ENCODE measurements at regions not wholly inside any gene's neighbourhood (a gene's known extent, or its start where the extent isn't known, plus 50 kb on each side); places are given as distances from the start of the nearest gene placed in this dataset.

- no peak for DNase-seq
Measured at GRCh38 chr16:7090628-7091115, 242.0 kb upstream of the RBFOX1 start.

DNA sequence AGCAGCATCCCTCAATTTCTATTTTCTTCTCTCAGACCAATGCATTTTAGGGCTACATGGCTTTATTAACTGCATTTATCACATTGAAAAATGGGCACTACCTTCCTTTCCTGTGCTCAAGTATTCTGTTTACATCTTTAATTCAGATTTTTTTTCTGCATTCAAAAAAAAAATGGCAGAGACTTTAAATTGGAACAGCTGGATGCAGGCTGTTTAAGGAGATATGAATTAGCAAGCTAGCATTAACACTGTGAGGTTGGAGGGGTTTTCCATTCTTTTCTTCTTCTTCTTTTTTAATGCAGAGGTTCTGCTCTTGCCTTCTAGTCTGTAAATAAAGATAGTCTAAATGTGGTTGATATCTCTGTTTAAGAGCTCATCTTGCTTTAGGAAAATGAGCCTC, 242.9 kb upstream of the RBFOX1 start:
- no peak for DNase-seq

DNA sequence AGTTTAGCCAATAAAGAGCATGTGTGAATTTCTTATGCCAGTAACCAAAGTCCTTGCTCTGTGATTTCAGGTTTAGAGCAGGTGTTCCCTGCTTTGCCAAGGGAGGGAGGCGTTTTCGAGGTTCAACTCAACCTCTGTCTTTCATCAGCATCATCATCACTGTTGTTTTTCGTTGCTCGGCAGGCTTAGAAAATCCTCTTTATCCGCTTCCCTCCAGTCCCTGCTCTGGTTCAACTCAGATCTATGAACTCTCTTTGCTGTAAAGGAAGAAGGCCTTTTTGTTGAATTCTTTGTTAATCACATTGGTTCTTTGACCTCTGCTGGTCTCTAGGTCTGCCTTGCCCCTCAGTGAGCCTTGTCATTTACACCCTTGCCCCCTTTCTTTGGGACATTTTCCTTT, 243.9 kb upstream of the RBFOX1 start:
- no peak for DNase-seq

DNA sequence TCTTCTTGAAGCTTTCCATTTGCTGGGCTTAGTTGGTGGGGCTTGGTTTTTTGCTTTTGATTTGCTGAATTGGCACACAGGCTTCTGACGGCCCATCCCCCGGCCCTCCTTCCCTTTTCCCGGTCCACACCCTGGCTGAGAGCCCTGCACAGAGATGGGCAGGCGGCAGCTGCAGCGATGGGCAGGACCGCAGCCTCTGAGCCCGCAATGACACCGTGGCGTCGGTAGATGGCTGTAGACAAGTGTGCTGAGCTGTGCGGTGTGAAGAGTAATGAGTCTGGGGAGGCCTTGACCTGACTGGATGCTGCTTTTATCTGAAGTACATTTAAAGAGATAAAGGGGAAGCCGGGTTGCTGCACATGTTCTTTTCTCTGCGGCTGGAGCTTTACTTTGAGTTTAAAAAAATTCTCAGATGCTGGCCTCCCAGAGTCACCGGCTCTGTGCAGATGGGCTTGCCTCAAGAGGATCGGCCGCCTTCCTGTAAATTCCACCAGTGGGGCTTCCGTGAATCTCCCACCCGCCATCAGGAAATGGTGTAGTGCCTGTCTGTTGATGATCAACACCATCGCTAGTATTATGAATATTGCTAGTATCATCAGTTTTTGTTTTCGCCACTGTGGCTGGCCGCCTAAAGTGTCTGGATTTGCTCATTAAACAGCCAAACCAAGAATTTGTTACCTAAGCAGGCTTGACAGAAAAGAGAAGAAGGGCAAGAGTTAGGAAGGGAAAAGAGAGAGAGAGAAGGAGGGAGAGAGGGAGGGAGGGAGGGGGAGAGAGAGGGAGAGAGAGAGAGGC, 245.6 kb upstream of the RBFOX1 start:
- no peak for DNase-seq

- no peak for DNase-seq
Measured at GRCh38 chr16:7085776-7086175, 246.9 kb upstream of the RBFOX1 start.

DNA sequence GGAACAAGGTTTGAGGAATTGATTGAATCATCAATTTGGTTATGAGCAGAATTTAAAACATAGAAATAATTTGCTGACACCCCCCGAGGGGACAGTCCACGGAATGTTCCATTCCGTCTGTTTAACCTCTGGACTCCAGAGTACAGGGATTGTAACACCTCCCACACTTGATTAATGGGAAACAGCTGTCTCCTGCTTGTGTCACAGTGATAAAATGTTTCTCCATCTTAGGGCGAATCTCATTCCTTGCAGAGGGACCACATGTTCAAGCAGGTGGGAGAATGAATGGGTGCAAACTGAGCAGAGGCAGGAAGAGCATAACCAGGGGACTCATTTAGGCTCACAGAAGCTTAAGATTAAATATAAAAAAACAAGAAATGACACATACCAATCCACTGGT, 249.5 kb upstream of the RBFOX1 start:
- no peak for DNase-seq

- DNase-seq: no peak
Measured at GRCh38 chr16:7077636-7078035, 255.0 kb upstream of the RBFOX1 start.

GRCh38 chr16:7074715-7075114, 257.9 kb upstream of the RBFOX1 start:
- no peak for DNase-seq

DNA sequence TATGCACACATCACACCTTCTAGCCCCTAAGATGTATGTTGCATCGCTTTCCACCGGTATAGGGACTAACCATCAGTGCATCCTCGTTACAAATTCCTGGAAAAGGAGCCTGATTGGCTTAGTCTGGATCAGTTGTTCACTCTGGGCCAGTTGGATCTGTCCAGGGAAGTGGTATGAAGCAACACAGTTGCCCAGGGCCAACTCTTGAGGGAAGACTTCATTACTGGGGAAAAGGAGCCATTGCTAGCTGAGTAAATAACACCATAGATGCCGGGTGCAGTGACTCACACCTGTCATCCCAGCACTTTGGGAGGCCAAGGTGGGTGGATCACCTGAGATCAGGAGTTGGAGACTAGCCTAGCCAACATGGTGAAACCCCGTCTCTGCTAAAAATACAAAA, 275.2 kb upstream of the RBFOX1 start:
- DNase-seq: no peak

DNA sequence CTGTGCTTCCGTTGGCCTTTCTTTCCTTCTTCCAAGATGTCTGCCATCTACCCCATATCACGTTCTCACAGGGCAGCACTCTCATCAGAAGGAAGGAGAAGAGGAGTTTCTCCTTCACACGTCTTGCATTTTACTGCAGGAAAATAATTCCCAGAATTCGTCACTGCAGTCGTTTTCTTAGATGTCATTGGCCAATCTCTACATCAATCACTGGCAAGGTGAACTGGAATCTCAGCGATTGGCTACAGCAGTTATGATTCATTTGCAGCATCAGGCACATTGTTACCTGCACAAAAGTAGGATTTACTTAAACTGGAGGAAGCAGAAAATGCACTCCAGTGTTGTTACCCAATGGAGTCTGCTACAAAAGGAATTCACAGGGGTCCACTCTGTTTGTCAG, 277.2 kb upstream of the RBFOX1 start:
- no peak for DNase-seq

DNA sequence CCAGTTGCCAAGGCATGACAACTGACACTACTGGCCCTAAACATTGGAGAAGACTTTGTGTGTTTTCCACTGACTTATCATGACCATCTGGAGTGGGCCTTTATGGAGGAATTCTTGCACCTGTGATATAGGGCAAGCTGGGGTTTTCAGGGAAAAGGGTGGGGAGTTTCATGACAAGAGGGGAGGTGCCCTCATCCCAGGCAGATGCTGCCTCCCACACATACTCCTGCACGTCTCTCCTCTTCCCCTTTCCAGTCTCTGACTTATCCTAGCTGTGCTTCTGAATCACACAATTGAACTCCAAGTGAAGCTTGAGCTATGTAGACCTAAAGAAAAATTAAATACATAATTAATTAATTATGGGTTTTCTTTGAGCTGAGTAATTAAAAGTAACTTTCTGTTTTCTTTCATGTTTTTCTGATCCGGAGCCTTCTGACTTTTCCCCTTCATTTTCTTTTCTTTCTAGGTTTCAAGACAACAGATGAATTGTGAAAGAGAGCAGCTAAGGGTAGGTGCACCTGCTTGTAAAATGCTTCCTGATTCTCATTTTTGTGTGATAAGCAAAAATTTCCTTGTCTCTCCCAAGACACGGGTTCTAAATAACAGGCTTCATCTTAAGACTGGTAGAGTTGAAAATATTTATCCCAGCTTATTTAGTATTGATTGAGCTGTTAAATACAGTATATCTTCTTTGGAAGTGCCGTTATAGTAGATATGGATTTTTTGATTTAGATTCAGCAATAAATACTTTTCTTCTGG, 280.9 kb upstream of the RBFOX1 start:
- DNase-seq: no peak

DNA sequence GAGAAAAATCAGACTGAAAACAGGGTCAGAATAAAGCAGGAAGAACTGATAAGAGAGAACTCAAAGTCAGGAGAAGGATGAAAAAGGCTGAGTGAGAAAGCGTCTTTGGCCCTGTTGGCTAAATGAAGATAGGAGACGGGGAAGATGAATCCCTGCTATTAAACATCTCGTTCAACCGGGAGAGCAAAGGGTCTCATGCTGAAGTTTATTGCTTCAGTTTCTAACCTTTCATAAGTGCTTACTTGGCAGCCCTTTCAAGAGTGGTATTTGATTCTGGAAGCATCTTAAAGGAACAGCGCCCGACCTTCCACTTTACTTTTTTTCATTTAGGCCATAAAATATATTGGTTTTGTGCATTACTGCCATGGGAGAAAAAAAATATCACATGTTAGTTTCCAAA, 288.3 kb upstream of the RBFOX1 start:
- DNase-seq: no peak

DNA sequence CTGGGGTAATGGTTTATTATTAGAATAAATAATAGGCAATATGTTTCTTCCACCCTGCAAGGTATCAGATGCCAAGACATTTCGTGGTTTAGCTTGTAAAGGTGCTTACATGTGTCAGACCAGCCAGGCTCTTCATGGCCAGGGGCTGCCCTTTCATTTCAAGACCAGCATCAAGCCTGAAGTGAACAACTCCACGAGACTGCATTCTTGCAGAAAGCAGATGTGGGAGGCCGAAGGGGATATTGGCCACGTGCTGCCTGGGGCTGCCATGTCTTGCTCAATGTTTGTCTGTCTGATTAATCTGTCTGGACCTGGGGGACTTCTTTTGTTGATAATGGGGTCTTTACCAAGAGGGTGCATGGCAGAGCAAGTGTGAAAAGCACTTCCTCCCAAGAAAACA, 294.2 kb upstream of the RBFOX1 start:
- DNase-seq: no peak

- DNase-seq: no peak
Measured at GRCh38 chr16:7037495-7037894, 295.1 kb upstream of the RBFOX1 start.

GRCh38 chr16:7031031-7031430, 301.6 kb upstream of the RBFOX1 start:
- no peak for DNase-seq

GRCh38 chr16:7027401-7027800, 305.2 kb upstream of the RBFOX1 start:
- no peak for DNase-seq

DNA sequence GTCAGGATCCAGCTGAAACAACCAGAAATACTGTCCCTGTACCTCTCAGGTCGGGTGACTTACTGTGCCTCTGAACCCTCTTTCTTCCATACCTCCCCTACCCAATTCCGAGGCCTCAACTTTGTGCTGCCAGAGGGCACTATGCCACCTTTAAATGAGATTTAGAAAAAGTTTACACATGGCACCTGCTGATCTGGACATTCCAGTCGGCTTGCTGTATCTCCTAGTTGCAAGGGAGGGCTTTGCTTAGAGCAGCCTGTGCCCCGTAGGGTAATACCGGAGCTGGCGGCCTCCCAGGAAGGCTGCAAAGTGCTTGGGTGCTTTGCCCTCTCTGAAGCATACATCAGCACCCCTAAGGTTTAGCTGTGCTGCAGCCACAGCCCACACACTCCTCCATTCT, 306.0 kb upstream of the RBFOX1 start:
- no peak for DNase-seq

DNA sequence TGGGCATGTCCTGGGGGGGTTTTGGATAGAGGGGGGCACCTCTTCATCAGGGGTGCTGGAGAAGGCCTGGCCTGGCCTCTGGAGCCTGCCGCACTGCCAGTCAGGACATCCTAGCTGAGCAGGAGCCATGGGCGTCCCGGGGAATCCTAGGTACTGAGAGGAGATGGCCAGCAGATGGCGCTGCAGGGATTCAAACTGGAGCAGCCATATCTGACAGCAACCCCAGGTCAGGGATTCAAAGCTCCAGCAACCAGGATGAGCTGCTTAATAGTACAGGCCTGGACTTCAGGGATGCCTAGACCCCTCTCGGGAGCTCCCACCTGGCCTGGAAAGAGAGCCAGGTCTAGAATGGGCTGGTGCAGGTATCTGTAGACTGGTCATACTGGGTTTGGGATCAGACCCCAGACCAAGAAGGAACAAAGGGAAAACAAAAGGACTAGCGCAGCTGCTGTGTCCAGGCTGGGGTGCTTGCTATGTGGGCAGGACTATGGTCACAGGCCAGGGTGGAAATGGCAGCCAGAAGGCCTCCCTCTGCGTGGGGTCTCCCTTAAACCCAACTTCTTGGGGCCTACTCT, 306.9 kb upstream of the RBFOX1 start:
- peak; percentile 12 for DNase-seq

GRCh38 chr16:7021653-7022275, 310.9 kb upstream of the RBFOX1 start:
- no peak for DNase-seq

DNA sequence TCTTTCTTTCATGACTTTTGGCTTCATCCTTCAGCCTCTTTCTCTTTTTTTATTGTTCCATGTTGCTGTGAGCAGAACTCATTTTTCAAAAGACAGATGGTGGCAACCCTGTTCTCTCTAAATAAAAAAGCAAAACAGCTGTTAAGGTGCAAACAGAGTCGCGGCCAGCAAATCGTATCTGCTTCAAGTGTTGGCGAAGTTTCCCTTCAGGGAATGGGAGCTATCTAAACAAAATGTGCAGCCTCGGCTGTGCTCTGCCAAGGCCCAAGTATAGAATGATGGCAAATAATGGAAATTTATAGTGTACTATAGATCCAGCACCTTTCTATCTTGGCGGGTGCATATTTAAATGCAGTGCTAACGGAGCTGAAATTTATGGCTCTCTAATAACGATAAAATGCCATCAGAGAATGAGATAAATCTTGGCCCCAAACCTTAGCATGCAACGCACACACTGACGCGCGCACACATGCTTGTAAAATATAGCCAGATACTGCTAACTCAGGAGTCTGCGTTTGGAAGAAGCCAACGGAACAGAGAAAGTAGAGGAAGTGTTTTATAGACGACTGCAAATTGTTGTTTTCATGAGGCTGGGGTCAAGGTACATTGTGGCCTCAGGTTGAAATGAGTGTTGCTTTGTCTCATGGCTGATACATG, 315.5 kb upstream of the RBFOX1 start:
- DNase-seq: no peak

- DNase-seq: no peak
Measured at GRCh38 chr16:7014756-7015155, 317.9 kb upstream of the RBFOX1 start.

DNA sequence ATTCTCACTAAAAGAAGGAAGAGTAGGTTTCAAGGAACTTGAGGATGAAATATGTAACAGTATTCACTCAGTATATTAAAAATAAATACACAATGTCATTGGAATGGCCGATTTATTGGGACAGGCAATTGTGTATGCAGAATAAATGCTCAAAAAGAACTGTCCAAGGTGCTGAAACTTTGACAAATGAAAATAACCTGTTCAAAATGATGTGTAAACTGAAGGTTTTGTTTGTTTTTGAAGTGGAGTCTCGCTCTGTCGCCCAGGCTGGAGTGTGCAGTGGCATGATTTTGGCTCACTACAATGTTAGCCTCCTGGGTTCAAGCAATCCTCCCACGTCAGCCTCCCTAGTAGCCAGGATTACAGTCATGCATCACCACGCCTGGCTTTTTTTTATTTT, 318.7 kb upstream of the RBFOX1 start:
- DNase-seq: no peak

- no peak for DNase-seq
Measured at GRCh38 chr16:7004266-7004665, 328.4 kb upstream of the RBFOX1 start.
